HG03442 (cell line): ENCODE measurements at regions not wholly inside any gene's neighbourhood (a gene's known extent, or its start where the extent isn't known, plus 50 kb on each side); places are given as distances from the start of the nearest gene placed in this dataset.

Source experiments
- ATAC-seq: cut with Tn5 transposase; IDR thresholded peaks from one replicate; pipeline ENCODE4 v1.9.1; 2021; ENCODE audit warnings: mild to moderate bottlenecking, moderate library complexity; ENCODE audit not compliant: unreplicated experiment

GRCh38 chr5:74576941-74577456 lies 63.5 kb downstream of the ENC1 start:
- peak; percentile 46 for ATAC-seq

- no peak for ATAC-seq
Observed at GRCh38 chr5:74575741-74576538, 64.6 kb downstream of the ENC1 start.

DNA sequence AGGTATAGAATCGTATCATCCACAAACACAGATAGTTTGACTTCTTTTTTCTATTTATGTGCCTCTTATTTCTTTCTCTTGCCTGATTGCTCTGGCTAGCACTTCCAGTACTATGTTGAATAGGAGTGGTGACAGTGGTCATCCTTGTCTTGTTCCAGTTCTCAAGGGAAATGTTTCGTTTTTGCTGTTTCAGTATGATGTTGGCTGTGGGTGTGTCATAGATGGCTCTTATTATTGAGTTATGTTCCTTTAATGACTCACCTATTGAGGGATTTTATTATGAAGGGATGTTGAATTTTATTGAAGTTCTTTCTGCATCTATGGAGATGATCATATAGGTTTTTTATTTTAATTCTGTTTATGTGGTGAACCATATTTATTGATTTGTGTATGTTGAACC lies 70.3 kb downstream of the ENC1 start:
- ATAC-seq: no peak

- no peak for ATAC-seq
Observed at GRCh38 chr5:74567411-74567995, 73.0 kb downstream of the ENC1 start.

DNA sequence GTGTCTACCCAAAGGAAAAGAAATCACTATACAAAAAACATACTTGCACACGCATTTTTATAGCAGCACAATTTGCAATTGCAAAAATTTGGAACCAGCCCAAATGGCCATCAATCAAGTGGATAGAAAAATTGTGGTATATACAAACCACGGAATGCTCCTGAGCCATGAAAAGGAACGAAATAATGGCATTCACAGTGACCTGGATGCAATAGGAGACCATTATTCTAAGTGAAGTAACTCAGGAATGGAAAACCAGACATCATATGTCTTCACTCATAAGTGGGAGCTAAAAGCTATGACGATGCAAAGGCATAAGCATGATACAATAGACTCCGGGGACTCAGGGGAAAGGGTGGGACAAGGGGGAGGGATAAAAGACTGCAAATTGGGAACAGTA lies 78.4 kb downstream of the ENC1 start:
- no peak for ATAC-seq

GRCh38 chr5:74560245-74560644 lies 80.3 kb downstream of the ENC1 start:
- no peak for ATAC-seq

DNA sequence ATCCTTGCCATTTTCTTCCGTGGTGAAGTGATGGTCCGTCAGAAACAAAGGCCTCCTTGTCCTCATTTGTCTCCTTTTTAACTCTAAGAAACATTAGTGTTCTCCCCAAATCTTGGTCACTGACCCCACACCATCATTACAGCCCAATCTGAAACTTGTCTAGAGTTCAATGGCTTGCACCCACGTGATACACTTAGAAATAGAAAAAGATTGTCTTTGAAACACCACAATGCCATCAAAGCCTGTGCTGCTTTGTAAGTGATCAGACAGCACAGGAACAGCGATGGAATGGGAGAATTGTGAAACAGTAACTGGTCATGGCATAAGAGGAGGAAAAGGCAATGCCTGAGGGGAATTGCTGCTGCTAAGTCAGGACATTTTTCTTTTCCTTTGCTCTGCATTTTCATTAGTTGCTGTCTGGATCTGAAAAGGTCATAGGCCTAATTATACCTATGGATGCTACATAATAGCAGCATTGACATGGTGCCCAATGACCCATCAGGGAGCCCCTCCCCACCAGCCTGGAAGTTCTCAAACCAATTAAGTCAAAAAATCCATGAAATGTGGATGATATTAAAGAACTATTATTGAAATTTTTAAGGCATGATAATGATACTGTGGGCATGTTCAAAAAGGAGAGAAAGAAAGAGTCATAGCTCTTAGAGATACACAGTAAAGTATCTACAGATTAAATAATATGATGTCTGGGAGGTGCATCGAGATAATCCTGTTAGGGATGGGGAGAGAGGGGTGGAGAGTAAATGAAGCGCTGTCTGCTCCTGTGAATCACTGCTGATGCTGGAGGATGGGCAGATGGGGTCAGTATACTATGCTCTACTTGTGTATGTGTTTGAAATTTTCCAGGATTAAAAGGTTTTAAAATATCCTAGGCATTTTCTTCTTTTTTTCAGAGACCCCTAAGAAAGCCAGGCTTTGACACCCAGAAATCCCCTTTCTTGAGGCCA lies 83.6 kb downstream of the ENC1 start:
- no peak for ATAC-seq

DNA sequence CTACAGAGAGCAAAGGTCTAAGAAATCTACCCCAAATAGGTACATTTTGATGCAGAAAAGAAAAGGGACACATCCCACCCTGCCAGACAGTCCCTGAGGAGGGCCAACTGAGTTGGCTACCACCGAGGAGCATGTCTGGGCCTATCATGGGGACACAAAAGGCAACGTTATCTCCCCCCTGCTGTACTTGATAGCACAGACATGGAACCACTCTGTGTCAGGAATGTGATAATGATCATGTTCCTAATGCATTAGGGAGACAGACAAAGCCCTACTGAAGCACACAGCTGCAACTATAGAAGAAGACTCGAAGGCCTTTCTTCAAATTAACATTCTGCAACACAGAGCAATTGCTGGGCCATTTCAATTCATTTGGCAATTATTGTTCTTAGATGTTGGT lies 84.5 kb downstream of the ENC1 start:
- ATAC-seq: no peak

- ATAC-seq: no peak
Observed at GRCh38 chr5:74552101-74552500, 88.4 kb downstream of the ENC1 start.

DNA sequence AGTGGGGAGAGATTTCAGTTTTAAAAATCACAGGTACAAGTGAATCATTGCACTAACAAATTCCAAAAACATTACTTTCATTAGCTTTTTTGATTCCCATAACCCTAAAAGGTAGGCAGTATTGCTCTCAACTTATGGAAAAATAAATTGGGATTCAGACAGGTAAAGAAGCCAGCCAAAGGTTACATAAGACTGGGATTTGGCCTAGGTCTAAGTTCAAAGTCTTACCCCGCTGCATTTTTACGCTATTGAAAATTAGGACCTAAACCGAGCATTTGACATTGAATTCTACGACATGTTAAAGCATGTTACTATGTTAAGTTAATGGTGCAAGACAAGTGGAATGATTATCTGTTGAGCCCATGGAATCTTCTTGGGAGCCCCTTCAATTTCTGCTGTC lies 89.6 kb downstream of the ENC1 start:
- ATAC-seq: no peak

- ATAC-seq: no peak
Observed at GRCh38 chr5:74549384-74549783, 91.1 kb downstream of the ENC1 start.

DNA sequence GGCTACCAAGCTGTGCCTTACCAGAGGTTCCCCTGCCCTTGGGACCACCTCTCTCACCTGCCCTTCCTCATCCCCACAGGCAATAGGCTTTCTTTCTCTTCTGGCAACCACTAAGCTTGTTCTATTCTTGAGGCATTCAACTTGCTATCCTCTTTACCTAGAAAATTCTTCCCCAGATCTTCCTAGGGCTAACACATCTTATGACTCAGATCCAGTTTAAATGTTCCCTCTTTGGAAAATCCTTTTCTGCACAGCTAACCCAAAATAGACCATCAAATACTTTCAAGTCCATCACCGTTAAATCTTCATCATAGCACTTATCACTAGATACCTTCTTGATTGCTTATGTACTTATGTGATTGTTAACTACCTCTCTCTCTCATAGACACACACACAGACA lies 93.7 kb downstream of the ENC1 start:
- no peak for ATAC-seq

DNA sequence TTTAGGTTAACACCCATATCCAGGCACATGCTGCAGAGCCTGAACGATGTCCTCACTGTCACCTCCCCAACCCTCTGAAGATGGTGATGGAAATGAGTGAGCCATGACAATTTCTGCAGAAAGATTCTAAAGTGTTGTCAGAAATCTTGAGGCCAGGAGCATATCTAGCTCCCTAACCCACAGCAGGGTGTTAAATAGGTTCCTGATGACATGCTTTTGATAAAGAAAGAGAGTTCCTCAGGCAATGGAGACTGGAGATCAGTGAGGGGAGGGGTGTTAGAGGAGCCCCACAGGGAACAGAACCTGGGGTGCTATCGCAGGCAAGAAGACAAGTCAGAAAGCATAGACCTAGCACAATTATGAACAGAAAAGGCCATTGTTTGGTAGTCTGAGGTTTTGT lies 95.7 kb downstream of the ENC1 start:
- no peak for ATAC-seq

DNA sequence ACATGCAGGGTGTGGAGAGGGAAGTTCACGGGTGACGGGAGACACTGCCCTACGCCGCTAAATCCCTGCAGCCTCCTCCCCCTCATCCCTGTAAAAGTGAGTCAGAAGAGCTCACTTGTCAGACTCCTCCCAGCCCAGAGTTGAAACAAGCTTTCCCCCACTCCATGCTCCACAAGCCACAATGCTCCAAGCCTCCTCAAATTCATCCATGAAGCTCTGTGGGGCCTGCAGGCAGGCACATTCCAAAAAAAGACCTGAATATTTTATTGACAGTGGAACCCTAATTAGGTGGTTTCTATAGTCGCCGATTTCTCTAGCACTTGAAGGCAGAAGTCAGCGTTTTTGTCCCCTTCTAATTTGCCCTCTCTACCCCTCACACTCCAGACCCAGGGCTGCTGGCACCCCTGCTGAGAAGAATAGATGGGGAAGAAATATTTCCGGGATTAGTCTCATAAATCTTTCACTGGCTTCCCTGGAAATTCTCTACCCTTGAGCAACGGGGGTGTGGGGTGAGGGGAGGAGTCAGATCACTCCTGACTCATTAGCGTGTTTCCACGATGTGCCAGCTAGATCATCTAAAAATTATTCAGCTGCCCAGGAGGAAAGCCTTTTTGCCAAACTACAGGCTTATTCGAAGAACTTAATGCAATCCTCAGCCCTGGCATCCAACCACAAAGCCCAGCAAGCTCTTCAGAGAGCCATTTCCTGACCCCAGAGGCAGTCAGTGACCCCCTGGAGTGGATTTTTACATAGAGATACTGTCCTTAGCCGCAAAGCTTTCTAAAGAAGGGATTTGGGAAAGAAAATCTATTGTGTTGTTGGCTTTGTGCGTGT lies 97.1 kb downstream of the ENC1 start:
- ATAC-seq: no peak

DNA sequence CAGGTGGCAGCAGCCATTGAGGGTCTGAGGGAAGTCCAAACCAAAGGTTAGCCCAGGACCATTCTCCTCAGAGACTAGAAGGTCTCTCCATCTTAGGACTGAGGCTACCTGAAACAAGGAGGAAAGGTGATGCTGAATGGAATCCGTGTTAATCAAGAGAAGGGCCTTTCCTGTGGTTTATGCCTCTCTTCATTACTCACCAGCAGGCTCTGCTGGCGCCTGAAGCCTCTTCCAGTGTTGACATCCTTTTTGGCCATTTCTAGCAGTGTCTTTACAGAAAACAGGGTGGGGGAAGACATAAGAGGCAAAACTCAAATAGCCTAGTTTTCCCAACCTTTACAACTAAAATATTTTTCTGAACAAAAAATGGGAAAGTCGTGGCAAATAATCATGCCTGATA lies 98.0 kb downstream of the ENC1 start:
- ATAC-seq: no peak

GRCh38 chr5:74541381-74541781 lies 99.1 kb downstream of the ENC1 start:
- ATAC-seq: no peak

- no peak for ATAC-seq
Observed at GRCh38 chr5:74540622-74541021, 99.9 kb downstream of the ENC1 start.

DNA sequence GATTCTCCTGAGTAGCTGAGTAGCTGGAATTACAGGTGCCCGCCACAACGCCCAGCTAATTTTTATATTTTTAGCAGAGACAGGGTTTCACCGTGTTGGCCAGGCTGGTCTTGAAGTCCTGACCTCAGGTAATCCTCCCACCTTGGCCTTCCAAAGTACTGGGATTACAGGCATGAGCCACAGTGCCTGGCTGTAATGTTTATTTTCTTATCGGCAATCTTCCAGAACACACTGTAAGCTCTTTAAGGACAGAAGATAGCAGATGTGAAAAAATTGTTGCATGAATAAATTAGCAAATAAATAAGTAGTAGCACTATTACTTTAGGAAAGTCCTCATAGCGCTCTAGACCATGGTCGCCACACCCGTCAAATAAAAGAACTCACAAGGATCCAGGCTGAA lies 100.5 kb downstream of the ENC1 start:
- no peak for ATAC-seq

DNA sequence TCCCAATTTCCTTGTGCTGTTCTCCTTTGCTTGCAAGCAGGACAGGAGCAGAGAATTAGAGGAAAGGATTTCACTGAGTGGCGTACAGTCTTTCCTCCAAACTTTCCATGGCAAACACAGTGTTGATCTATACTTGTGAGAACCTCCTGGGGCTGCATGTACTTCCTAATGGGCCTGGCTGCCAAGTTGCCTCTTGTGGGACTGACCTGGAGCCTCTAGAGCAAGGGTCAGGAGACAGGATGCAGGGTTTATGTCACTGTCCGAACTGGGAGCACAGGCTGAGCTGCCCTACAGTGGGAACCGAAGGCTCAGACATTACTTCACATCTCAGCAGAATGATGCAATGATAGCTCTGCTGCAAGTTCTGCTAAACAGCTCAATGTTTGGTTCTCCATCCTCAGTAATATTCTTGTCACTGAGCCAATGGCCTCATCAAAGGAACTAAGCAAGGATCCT lies 102.3 kb downstream of the ENC1 start:
- ATAC-seq: no peak

DNA sequence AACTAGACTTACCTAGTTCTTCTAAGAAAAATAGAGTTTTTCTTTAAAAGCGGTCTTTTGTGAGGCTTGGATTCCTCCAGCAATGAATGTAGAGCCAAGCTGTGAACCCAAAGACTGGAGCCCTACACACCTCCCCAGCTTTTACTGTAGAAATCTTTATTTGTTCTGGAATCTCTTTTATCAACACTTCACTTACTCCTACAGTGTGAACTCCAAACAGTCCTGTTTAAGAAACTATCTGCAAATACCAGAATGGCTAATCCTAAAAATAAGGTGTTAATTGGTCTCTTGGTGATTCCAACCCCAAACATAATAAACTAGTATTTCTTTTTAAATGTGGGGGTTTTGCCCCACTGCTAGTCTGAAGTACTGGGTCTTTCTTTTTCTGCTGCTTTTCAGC lies 103.9 kb downstream of the ENC1 start:
- no peak for ATAC-seq
